GM19035 (cell line): ENCODE measurements at regions not wholly inside any gene's neighbourhood (a gene's known extent, or its start where the extent isn't known, plus 50 kb on each side); places are given as distances from the start of the nearest gene placed in this dataset.
A peak's percentile ranks its signal among the peaks of the same experiment; 100 is the strongest.
"Not testable (repeated sequence)": the region's sequence is repeated elsewhere in the genome, so short reads cannot be mapped to it uniquely, and the experiment has no call there.

Experiments
- ATAC-seq: cut with Tn5 transposase; IDR thresholded peaks from one replicate; pipeline ENCODE4 v1.9.1; 2021; ENCODE audit not compliant: unreplicated experiment

- ATAC-seq: no peak
Observed at GRCh38 chr3:90056281-90057032, 949.0 kb downstream of the EPHA3 start.

- ATAC-seq: no peak
Observed at GRCh38 chr3:90062016-90062415, 954.6 kb downstream of the EPHA3 start.

GRCh38 chr3:90062631-90063200 is 955.3 kb downstream of the EPHA3 start:
- ATAC-seq: no peak

- no peak for ATAC-seq
Observed at GRCh38 chr3:90068783-90069182, 961.4 kb downstream of the EPHA3 start.

GRCh38 chr3:90069748-90070147 is 962.3 kb downstream of the EPHA3 start:
- ATAC-seq: no peak

- no peak for ATAC-seq
Observed at GRCh38 chr3:90076136-90076535, 968.7 kb downstream of the EPHA3 start.

GRCh38 chr3:90080988-90081387 is 973.6 kb downstream of the EPHA3 start:
- no peak for ATAC-seq

GRCh38 chr3:90086297-90086696 is 978.9 kb downstream of the EPHA3 start:
- ATAC-seq: not testable (repeated sequence)

GRCh38 chr3:90087703-90088102 is 980.3 kb downstream of the EPHA3 start:
- no peak for ATAC-seq

- ATAC-seq: peak; percentile 65
Observed at GRCh38 chr3:90091549-90091948, 984.1 kb downstream of the EPHA3 start.

- ATAC-seq: no peak
Observed at GRCh38 chr3:90092994-90093393, 985.6 kb downstream of the EPHA3 start.

GRCh38 chr3:90095811-90096210 is 988.4 kb downstream of the EPHA3 start:
- ATAC-seq: no peak

- ATAC-seq: no peak
Observed at GRCh38 chr3:90099493-90099892, 992.1 kb downstream of the EPHA3 start.

- no peak for ATAC-seq
Observed at GRCh38 chr3:90102146-90102545, 994.7 kb downstream of the EPHA3 start.

- no peak for ATAC-seq
Observed at GRCh38 chr3:90121326-90121725, 1013.9 kb downstream of the EPHA3 start.

GRCh38 chr3:90128391-90128790 is 1021.0 kb downstream of the EPHA3 start:
- no peak for ATAC-seq

GRCh38 chr3:90129730-90130129 is 1022.3 kb downstream of the EPHA3 start:
- no peak for ATAC-seq

GRCh38 chr3:90132197-90132596 is 1024.8 kb downstream of the EPHA3 start:
- ATAC-seq: no peak

GRCh38 chr3:90134090-90134489 is 1026.7 kb downstream of the EPHA3 start:
- no peak for ATAC-seq

GRCh38 chr3:90136456-90137191 is 1029.2 kb downstream of the EPHA3 start:
- ATAC-seq: no peak

GRCh38 chr3:90145094-90145860 is 1037.9 kb downstream of the EPHA3 start:
- no peak for ATAC-seq
